Cardiac muscle cell (in vitro differentiated cells and primary cell): ENCODE measurements at regions not wholly inside any gene's neighbourhood (a gene's known extent, or its start where the extent isn't known, plus 50 kb on each side); places are given as distances from the start of the nearest gene placed in this dataset.
A peak's percentile ranks its signal among the peaks of the same experiment; 100 is the strongest.

Source experiments
- DNase-seq, 2 donors: peaks; one replicate each; pipeline versions ENCODE4 v3.0.0 to v3.0.0-alpha.2; 2010 to 2017; ENCODE audit warnings: low read depth in 1 of 2, low spot score in 1 of 2
- H3K27ac ChIP-seq: fragments of 200-600 bp; sonication (generic); 2 replicates; pipeline ENCODE4 v1.5.1; 2016
- H3K27me3 ChIP-seq: fragments of 200-600 bp; sonication (generic); 2 replicates; pipeline ENCODE4 v1.6.0; 2016; ENCODE audit warnings: control low read depth
- H3K36me3 ChIP-seq: fragments of 200-600 bp; sonication (generic); 2 replicates; pipeline ENCODE4 v1.5.1; 2016; ENCODE audit warnings: control low read depth
- H3K4me1 ChIP-seq: fragments of 200-600 bp; sonication (generic); 2 replicates; pipeline ENCODE4 v1.8.1; 2017; ENCODE audit warnings: low read depth, mild to moderate bottlenecking, mixed run types
- H3K4me3 ChIP-seq: fragments of 200-600 bp; sonication (generic); 2 replicates; pipeline ENCODE4 v1.5.1; 2016; ENCODE audit warnings: mild to moderate bottlenecking
- H3K9me3 ChIP-seq: fragments of 200-600 bp; sonication (generic); 2 replicates; pipeline ENCODE4 v1.5.1; 2017; ENCODE audit warnings: low read depth, mild to moderate bottlenecking, control low read depth
- CTCF ChIP-seq: IDR thresholded peaks from 2 replicates; pipeline ENCODE4 v1.5.1; 2012; ENCODE audit warnings: low read depth, mild to moderate bottlenecking, low read length

GRCh38 chr1:5803851-5804250, 188.4 kb downstream of the NPHP4 start:
- H3K36me3 ChIP-seq, result no peaks in the 10 kb centered on the region
- H3K4me3 ChIP-seq, result no peak overlapping the region
- no peaks in the 10 kb centered on the region for H3K4me1 ChIP-seq
- DNase-seq, result no peak
- H3K27ac ChIP-seq, result no peak overlapping the region
- TF ChIP-seq CTCF, result no peak
- no peaks in the 10 kb centered on the region for H3K27me3 ChIP-seq
- no peaks in the 10 kb centered on the region for H3K9me3 ChIP-seq

GRCh38 chr1:5802606-5803005, 189.6 kb downstream of the NPHP4 start:
- no peaks in the 10 kb centered on the region for H3K4me1 ChIP-seq
- H3K36me3 ChIP-seq, result no peaks in the 10 kb centered on the region
- no peak overlapping the region for H3K4me3 ChIP-seq
- TF ChIP-seq CTCF, result no peak
- H3K9me3 ChIP-seq, result no peaks in the 10 kb centered on the region
- no peak overlapping the region for H3K27ac ChIP-seq
- DNase-seq, result no peak
- H3K27me3 ChIP-seq, result no peaks in the 10 kb centered on the region

- Histone ChIP-seq H3K4me1 (no peaks in the 10 kb centered on the region), H3K9me3 (no peaks in the 10 kb centered on the region), H3K4me3 (no peak overlapping the region), H3K36me3 (no peaks in the 10 kb centered on the region), H3K27ac (no peak overlapping the region), H3K27me3 (no peaks in the 10 kb centered on the region)
- DNase-seq, result no peak
- no peak for TF ChIP-seq CTCF
These were observed 193.3 kb downstream of the NPHP4 start for GRCh38 chr1:5798904-5799303.

GRCh38 chr1:5798151-5798730, 194.0 kb downstream of the NPHP4 start:
- Histone ChIP-seq H3K4me3 (no peak overlapping the region), H3K27ac (no peak overlapping the region), H3K4me1 (no peaks in the 10 kb centered on the region), H3K9me3 (no peaks in the 10 kb centered on the region), H3K36me3 (no peaks in the 10 kb centered on the region), H3K27me3 (no peaks in the 10 kb centered on the region)
- peak in 1 of 2 donors; percentile 8 for DNase-seq
- no peak for TF ChIP-seq CTCF

GRCh38 chr1:5796028-5796427, 196.2 kb downstream of the NPHP4 start:
- Histone ChIP-seq H3K4me3 (no peak overlapping the region), H3K4me1 (no peaks in the 10 kb centered on the region), H3K27me3 (no peaks in the 10 kb centered on the region), H3K27ac (no peak overlapping the region), H3K36me3 (no peaks in the 10 kb centered on the region), H3K9me3 (no peaks in the 10 kb centered on the region)
- no peak for DNase-seq
- TF ChIP-seq CTCF, result no peak

- H3K27ac ChIP-seq, result no peak overlapping the region
- H3K9me3 ChIP-seq, result no peaks in the 10 kb centered on the region
- H3K4me1 ChIP-seq, result no peaks in the 10 kb centered on the region
- no peaks in the 10 kb centered on the region for H3K27me3 ChIP-seq
- H3K4me3 ChIP-seq, result no peak overlapping the region
- no peaks in the 10 kb centered on the region for H3K36me3 ChIP-seq
- DNase-seq, result no peak
- no peak for TF ChIP-seq CTCF
These were observed 197.9 kb downstream of the NPHP4 start for GRCh38 chr1:5794279-5794678.
